Erythroblast (primary cell): ENCODE measurements at regions not wholly inside any gene's neighbourhood (a gene's known extent, or its start where the extent isn't known, plus 50 kb on each side); places are given as distances from the start of the nearest gene placed in this dataset.

Experiments used
- GATA1 ChIP-seq: IDR thresholded peaks from 2 replicates; pipeline ENCODE4 v1.6.1; 2011; ENCODE audit warnings: low read depth, mild to moderate bottlenecking, control low read depth, low read length, moderate library complexity
- POLR2A ChIP-seq: IDR thresholded peaks from 2 replicates; pipeline ENCODE4 v1.6.1; 2011; ENCODE audit warnings: mild to moderate bottlenecking, low read length

- TF ChIP-seq POLR2A (no peak), GATA1 (no peak)
Observed at GRCh38 chr1:187122566-187122965, 293.8 kb downstream of the PLA2G4A start.
